ENCODE measurements at regions not wholly inside any gene's neighbourhood (a gene's known extent, or its start where the extent isn't known, plus 50 kb on each side); places are given as distances from the start of the nearest gene placed in this dataset.
"Not testable (repeated sequence)": the region's sequence is repeated elsewhere in the genome, so short reads cannot be mapped to it uniquely, and the experiment has no call there.

DNA sequence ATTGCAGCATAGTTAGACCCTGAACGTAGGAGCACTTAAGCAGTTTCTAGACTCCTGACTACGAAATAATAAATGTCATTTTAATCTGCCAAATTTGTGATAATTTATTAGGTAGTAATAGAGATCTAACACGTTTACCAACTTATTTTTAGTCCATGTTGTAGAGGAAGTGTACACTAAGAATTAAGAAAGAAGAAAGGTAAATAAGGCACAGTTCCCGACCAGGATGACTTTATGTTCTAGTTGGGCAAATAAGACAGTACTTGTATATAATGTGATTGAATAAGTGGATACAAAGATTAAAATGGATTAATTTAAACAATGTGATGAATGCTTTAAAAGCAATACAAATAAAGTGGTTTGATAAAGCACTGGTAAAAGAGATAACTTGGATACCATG is 1306.2 kb upstream of the PCDH20 start:
- Histone ChIP-seq H2AFZ (ENCODE audit: low read length) (no peak overlapping the region), H3K9me3 (ENCODE audit: control insufficient read depth, low read depth, low read length) (no peaks in the 10 kb centered on the region), H2BK20ac (ENCODE audit: low read depth, low read length, poor library complexity, severe bottlenecking) (no peak overlapping the region), H4K20me1 (ENCODE audit: control insufficient read depth, insufficient read depth, insufficient read length) (no peaks in the 10 kb centered on the region), H2AK5ac (ENCODE audit: insufficient read length, low read length) (no peak overlapping the region), H4K8ac (replicated peaks; ENCODE audit: insufficient read length, low read depth, low read length) (no peak overlapping the region), H3K4me1 (ENCODE audit: insufficient read depth, low read length) (no peaks in the 10 kb centered on the region), H3K9ac (ENCODE audit: extremely low read depth, insufficient read length, low read length) (no peak overlapping the region), H3K4me2 (ENCODE audit: insufficient read depth, insufficient read length, low read length) (no peak overlapping the region), H3K4ac (ENCODE audit: low read depth, low read length) (no peak overlapping the region), H3K27ac (ENCODE audit: insufficient read length, low read depth, low read length) (no peak overlapping the region), H3K27me3 (ENCODE audit: insufficient read depth, low read length) (no peaks in the 10 kb centered on the region), H3K23me2 (ENCODE audit: insufficient read length, low read depth, low read length, poor library complexity, severe bottlenecking) (no peaks in the 10 kb centered on the region), H3K23ac (ENCODE audit: insufficient read length, low read depth, low read length) (no peak overlapping the region), H3K79me1 (ENCODE audit: insufficient read depth, low read depth, low read length, poor library complexity, severe bottlenecking) (no peaks in the 10 kb centered on the region), H3T11ph (ENCODE audit: low read length) (no peak overlapping the region), H4K91ac (ENCODE audit: insufficient read length, low read depth, low read length) (no peak overlapping the region), H2BK15ac (ENCODE audit: low read depth, low read length) (no peak overlapping the region), H3K56ac (ENCODE audit: insufficient read length, low read depth, low read length) (no peak overlapping the region), H2BK12ac (ENCODE audit: insufficient read length, low read depth, low read length) (no peak overlapping the region), H2BK5ac (ENCODE audit: insufficient read length, low read length) (no peak overlapping the region), H4K5ac (ENCODE audit: insufficient read length, low read depth, low read length) (no peak overlapping the region), H3K14ac (ENCODE audit: insufficient read depth, low read length) (no peak overlapping the region), H3K18ac (ENCODE audit: insufficient read length, low read depth, low read length) (no peak overlapping the region), H3K79me2 (ENCODE audit: insufficient read depth, low read length) (no peaks in the 10 kb centered on the region), H2BK120ac (ENCODE audit: low read depth, low read length, poor library complexity, severe bottlenecking) (no peak overlapping the region)
- Mint-ChIP-seq H3K4me3 (no peak overlapping the region), H3K9me3 (peaks cover 6 to 8% of the 10 kb centered on the region in 2 experiments), H3K4me1 (no peaks in the 10 kb centered on the region), H3K27me3 (ENCODE audit: low read depth) (no peaks in the 10 kb centered on the region), H3K36me3 (ENCODE audit: insufficient read depth in 1 of 3, low read depth in 3 of 3) (peaks cover 0 to 6% (median 0%) of the 10 kb centered on the region in 3 experiments; a peak in 2 of 7 replicates), H3K27ac (no peak overlapping the region)
- DNase-seq, result no peak
- WGBS (ENCODE audit: extremely low coverage, insufficient read length, low lambda C conversion rate), result no CpG with 5 or more reads among the region's 4 CpGs
- TF ChIP-seq, protein P1, sequence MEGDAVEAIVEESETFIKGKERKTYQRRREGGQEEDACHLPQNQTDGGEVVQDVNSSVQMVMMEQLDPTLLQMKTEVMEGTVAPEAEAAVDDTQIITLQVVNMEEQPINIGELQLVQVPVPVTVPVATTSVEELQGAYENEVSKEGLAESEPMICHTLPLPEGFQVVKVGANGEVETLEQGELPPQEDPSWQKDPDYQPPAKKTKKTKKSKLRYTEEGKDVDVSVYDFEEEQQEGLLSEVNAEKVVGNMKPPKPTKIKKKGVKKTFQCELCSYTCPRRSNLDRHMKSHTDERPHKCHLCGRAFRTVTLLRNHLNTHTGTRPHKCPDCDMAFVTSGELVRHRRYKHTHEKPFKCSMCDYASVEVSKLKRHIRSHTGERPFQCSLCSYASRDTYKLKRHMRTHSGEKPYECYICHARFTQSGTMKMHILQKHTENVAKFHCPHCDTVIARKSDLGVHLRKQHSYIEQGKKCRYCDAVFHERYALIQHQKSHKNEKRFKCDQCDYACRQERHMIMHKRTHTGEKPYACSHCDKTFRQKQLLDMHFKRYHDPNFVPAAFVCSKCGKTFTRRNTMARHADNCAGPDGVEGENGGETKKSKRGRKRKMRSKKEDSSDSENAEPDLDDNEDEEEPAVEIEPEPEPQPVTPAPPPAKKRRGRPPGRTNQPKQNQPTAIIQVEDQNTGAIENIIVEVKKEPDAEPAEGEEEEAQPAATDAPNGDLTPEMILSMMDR (conservative IDR thresholded peaks at IDR 0.05), result no peak

- not testable (repeated sequence) for H3K56ac ChIP-seq (ENCODE audit: insufficient read length, low read depth, low read length); H2BK5ac ChIP-seq (ENCODE audit: insufficient read length, low read length); H3K4me1 ChIP-seq (ENCODE audit: insufficient read depth, low read length); H4K20me1 ChIP-seq (ENCODE audit: control insufficient read depth, insufficient read depth, insufficient read length); H2AFZ ChIP-seq (ENCODE audit: low read length); H3K27me3 Mint-ChIP-seq (ENCODE audit: low read depth); H2BK20ac ChIP-seq (ENCODE audit: low read depth, low read length, poor library complexity, severe bottlenecking); H2BK12ac ChIP-seq (ENCODE audit: insufficient read length, low read depth, low read length); H3K27ac ChIP-seq (ENCODE audit: insufficient read length, low read depth, low read length); H3K79me1 ChIP-seq (ENCODE audit: insufficient read depth, low read depth, low read length, poor library complexity, severe bottlenecking); H3K9me3 ChIP-seq (ENCODE audit: control insufficient read depth, low read depth, low read length); H3K4me3 Mint-ChIP-seq; H3K9ac ChIP-seq (ENCODE audit: extremely low read depth, insufficient read length, low read length); H3K23me2 ChIP-seq (ENCODE audit: insufficient read length, low read depth, low read length, poor library complexity, severe bottlenecking); H4K8ac ChIP-seq (replicated peaks; ENCODE audit: insufficient read length, low read depth, low read length); H3K4ac ChIP-seq (ENCODE audit: low read depth, low read length); H3K4me2 ChIP-seq (ENCODE audit: insufficient read depth, insufficient read length, low read length); H4K5ac ChIP-seq (ENCODE audit: insufficient read length, low read depth, low read length); H3K79me2 ChIP-seq (ENCODE audit: insufficient read depth, low read length); H3K27ac Mint-ChIP-seq; DNase-seq; H3T11ph ChIP-seq (ENCODE audit: low read length); H3K14ac ChIP-seq (ENCODE audit: insufficient read depth, low read length); H2BK120ac ChIP-seq (ENCODE audit: low read depth, low read length, poor library complexity, severe bottlenecking); H3K36me3 Mint-ChIP-seq (ENCODE audit: insufficient read depth in 1 of 3, low read depth in 3 of 3); H4K91ac ChIP-seq (ENCODE audit: insufficient read length, low read depth, low read length); H3K27me3 ChIP-seq (ENCODE audit: insufficient read depth, low read length); H2BK15ac ChIP-seq (ENCODE audit: low read depth, low read length); H3K18ac ChIP-seq (ENCODE audit: insufficient read length, low read depth, low read length); H2AK5ac ChIP-seq (ENCODE audit: insufficient read length, low read length); H3K4me1 Mint-ChIP-seq; H3K23ac ChIP-seq (ENCODE audit: insufficient read length, low read depth, low read length); H3K9me3 Mint-ChIP-seq
- WGBS (ENCODE audit: extremely low coverage, insufficient read length, low lambda C conversion rate), result no CpG with 5 or more reads among the region's 7 CpGs
These were observed 1296.3 kb upstream of the PCDH20 start for GRCh38 chr13:62711948-62712347.
